OCI-M1 (cell line): ENCODE measurements at regions not wholly inside any gene's neighbourhood (a gene's known extent, or its start where the extent isn't known, plus 50 kb on each side); places are given as distances from the start of the nearest gene placed in this dataset.
A peak's percentile ranks its signal among the peaks of the same experiment; 100 is the strongest.
"Not testable (repeated sequence)": the region's sequence is repeated elsewhere in the genome, so short reads cannot be mapped to it uniquely, and the experiment has no call there.

Experiments
- DNase-seq: peaks from one replicate; lab custom pipeline; 2025; lab: John Stamatoyannopoulos, UW

- DNase-seq: not testable (repeated sequence)
These were observed 54.8 kb upstream of the ZNF30 start for GRCh38 chr19:34871911-34872310.

GRCh38 chr19:34867631-34868030 lies 59.1 kb upstream of the ZNF30 start:
- no peak for DNase-seq

GRCh38 chr19:34865225-34865624 lies 61.5 kb upstream of the ZNF30 start:
- DNase-seq: not testable (repeated sequence)

- DNase-seq: not testable (repeated sequence)
These were observed 66.6 kb upstream of the ZNF30 start for GRCh38 chr19:34859823-34860736.

- DNase-seq: not testable (repeated sequence)
These were observed 67.4 kb upstream of the ZNF30 start for GRCh38 chr19:34859325-34859724.

- no peak for DNase-seq
These were observed 70.7 kb upstream of the ZNF30 start for GRCh38 chr19:34856052-34856451.

- no peak for DNase-seq
These were observed 73.3 kb upstream of the ZNF30 start for GRCh38 chr19:34853369-34853768.

- DNase-seq: no peak
These were observed 74.0 kb upstream of the ZNF30 start for GRCh38 chr19:34852669-34853068.

GRCh38 chr19:34851277-34851804 lies 75.4 kb upstream of the ZNF30 start:
- no peak for DNase-seq

GRCh38 chr19:34847393-34847792 lies 74.4 kb upstream of the ZNF599 start:
- DNase-seq: peak; percentile 25

- DNase-seq: no peak
These were observed 71.3 kb upstream of the ZNF599 start for GRCh38 chr19:34844277-34844676.

- DNase-seq: no peak
These were observed 68.8 kb upstream of the ZNF599 start for GRCh38 chr19:34841780-34842179.

GRCh38 chr19:34838753-34839431 lies 65.9 kb upstream of the ZNF599 start:
- no peak for DNase-seq

GRCh38 chr19:34838248-34838647 lies 65.2 kb upstream of the ZNF599 start:
- DNase-seq: peak; percentile 32

GRCh38 chr19:34837262-34837661 lies 64.2 kb upstream of the ZNF599 start:
- peak; percentile 9 for DNase-seq

- no peak for DNase-seq
These were observed 62.8 kb upstream of the ZNF599 start for GRCh38 chr19:34835631-34836351.

- no peak for DNase-seq
These were observed 61.6 kb upstream of the ZNF599 start for GRCh38 chr19:34834472-34835061.

GRCh38 chr19:34832581-34833112 lies 59.6 kb upstream of the ZNF599 start:
- DNase-seq: no peak

- DNase-seq: no peak
These were observed 58.7 kb upstream of the ZNF599 start for GRCh38 chr19:34831714-34832113.

GRCh38 chr19:34828156-34828555 lies 55.1 kb upstream of the ZNF599 start:
- DNase-seq: no peak

GRCh38 chr19:34825212-34825611 lies 52.2 kb upstream of the ZNF599 start:
- no peak for DNase-seq

GRCh38 chr19:34824686-34825085 lies 51.7 kb upstream of the ZNF599 start:
- DNase-seq: no peak
